ENCODE measurements at regions not wholly inside any gene's neighbourhood (a gene's known extent, or its start where the extent isn't known, plus 50 kb on each side); places are given as distances from the start of the nearest gene placed in this dataset.

DNA sequence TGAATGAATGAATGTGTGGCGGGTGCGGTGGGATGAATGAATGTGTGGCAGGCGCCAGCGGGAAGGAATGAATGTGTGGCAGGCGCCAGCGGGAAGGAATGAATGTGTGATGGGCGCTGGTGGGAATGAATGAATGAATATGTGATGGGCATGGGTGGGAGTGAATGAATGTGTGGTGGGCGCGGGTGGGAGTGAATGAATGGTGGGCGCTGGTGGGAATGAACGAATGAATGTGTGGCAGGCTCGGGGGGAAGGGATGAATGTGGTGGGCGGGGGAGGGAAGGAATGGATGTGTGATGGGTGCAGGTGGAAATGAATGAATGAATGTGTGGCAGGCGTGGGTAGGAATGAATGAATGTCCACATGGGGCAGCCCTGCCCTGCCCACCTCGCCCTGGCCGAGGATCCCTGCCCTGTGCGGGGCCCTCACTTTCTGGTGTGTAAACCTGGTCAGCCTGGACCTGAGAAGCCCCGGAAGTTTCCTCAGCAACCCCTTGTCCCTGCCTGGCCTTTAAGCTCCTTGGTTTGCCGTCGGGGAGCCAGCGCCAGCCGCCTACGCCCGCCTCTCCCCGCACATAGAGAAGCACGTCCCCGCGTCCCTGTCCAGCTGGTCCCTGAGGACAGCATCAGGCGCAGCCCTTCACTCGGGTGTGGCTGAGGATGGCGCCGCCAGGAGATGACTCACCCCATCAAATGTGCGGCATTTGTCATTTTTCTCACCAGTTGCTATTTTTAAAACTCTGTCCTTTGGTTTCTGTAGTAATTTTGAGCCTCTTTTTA is 112.8 kb upstream of the LRPAP1 start:
- no peak for TF ChIP-seq TAF1 (IDR thresholded peaks at IDR 0.05; ENCODE audit: low read depth)
- no peak for TF ChIP-seq POLR2AphosphoS5 (IDR thresholded peaks at IDR 0.05)
- TF ChIP-seq, protein P1, sequence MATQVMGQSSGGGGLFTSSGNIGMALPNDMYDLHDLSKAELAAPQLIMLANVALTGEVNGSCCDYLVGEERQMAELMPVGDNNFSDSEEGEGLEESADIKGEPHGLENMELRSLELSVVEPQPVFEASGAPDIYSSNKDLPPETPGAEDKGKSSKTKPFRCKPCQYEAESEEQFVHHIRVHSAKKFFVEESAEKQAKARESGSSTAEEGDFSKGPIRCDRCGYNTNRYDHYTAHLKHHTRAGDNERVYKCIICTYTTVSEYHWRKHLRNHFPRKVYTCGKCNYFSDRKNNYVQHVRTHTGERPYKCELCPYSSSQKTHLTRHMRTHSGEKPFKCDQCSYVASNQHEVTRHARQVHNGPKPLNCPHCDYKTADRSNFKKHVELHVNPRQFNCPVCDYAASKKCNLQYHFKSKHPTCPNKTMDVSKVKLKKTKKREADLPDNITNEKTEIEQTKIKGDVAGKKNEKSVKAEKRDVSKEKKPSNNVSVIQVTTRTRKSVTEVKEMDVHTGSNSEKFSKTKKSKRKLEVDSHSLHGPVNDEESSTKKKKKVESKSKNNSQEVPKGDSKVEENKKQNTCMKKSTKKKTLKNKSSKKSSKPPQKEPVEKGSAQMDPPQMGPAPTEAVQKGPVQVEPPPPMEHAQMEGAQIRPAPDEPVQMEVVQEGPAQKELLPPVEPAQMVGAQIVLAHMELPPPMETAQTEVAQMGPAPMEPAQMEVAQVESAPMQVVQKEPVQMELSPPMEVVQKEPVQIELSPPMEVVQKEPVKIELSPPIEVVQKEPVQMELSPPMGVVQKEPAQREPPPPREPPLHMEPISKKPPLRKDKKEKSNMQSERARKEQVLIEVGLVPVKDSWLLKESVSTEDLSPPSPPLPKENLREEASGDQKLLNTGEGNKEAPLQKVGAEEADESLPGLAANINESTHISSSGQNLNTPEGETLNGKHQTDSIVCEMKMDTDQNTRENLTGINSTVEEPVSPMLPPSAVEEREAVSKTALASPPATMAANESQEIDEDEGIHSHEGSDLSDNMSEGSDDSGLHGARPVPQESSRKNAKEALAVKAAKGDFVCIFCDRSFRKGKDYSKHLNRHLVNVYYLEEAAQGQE (IDR thresholded peaks at IDR 0.05; ENCODE audit: borderline replicate concordance), result no peak
- TF ChIP-seq, protein P2, sequence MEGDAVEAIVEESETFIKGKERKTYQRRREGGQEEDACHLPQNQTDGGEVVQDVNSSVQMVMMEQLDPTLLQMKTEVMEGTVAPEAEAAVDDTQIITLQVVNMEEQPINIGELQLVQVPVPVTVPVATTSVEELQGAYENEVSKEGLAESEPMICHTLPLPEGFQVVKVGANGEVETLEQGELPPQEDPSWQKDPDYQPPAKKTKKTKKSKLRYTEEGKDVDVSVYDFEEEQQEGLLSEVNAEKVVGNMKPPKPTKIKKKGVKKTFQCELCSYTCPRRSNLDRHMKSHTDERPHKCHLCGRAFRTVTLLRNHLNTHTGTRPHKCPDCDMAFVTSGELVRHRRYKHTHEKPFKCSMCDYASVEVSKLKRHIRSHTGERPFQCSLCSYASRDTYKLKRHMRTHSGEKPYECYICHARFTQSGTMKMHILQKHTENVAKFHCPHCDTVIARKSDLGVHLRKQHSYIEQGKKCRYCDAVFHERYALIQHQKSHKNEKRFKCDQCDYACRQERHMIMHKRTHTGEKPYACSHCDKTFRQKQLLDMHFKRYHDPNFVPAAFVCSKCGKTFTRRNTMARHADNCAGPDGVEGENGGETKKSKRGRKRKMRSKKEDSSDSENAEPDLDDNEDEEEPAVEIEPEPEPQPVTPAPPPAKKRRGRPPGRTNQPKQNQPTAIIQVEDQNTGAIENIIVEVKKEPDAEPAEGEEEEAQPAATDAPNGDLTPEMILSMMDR (IDR thresholded peaks at IDR 0.05; ENCODE audit: poor library complexity, severe bottlenecking), result no peak
- TF ChIP-seq EP300 (conservative IDR thresholded peaks at IDR 0.05; ENCODE audit: poor library complexity, severe bottlenecking), result no peak
- no peak for TF ChIP-seq SMC3 (conservative IDR thresholded peaks at IDR 0.05; ENCODE audit: poor library complexity)
- TF ChIP-seq EZH2 (IDR thresholded peaks at IDR 0.05; ENCODE audit: borderline replicate concordance, insufficient read depth, low read length, poor library complexity, severe bottlenecking), result no peak
- TF ChIP-seq MXI1 (conservative IDR thresholded peaks at IDR 0.05; ENCODE audit: poor library complexity, severe bottlenecking), result no peak
- TF ChIP-seq RAD21 (conservative IDR thresholded peaks at IDR 0.05), result no peak

DNA sequence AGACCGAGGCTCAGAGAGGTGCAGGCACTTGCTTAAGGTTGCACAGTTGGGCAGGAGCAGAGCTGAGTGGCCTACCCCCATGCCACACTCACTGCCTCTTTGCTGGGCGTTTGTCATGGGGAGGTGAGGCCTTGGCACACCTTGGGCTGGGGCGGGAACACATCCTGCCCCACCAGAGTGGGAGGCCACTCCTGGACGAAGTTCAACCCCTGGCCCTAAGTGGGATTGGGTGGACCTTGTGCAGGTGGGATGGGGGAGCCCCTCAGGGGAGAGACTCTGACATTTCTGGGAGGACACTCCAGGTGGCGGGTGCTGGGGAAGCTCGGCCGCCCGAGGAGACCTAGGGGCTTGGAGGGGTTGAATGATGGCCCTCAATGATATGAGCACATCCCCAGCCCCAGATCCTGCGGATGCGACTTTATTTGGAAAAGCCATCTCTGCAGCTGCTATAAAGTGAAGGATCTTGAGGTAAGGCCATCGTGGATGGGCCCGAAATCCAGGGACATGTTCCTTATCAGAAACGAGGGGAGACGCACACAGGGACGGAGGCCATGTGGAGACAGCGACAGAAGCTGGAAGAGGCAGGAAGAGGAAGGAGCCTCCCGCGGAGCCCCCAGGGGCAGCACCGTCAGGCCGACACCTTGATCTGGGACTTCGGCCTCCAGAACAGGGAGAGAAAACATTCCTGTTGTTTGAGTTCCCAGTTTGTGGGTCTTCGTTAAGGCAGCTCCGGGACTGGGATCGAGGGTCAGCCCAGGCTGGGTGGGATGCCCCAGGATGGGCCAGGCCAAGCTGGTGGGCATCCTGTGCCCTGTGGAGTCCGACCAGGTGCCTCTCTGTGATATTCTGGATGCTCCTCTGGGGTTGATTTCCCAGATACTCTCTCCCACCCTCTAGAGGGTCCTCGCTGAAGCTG is 111.6 kb upstream of the LRPAP1 start:
- no peaks in the 10 kb centered on the region for H3K27me3 ChIP-seq (ENCODE audit: insufficient read depth, low read depth, low read length)
- no peak overlapping the region for H3K9ac ChIP-seq (ENCODE audit: low read length)
- no peaks in the 10 kb centered on the region for H3K9me3 ChIP-seq (ENCODE audit: low read length)
- no peaks in the 10 kb centered on the region for H3K9me2 ChIP-seq (ENCODE audit: insufficient read depth, low read length)
- H3K4me2 ChIP-seq (ENCODE audit: low read length), result no peak overlapping the region
- no peak for TF ChIP-seq EZH2 (IDR thresholded peaks at IDR 0.05; ENCODE audit: borderline replicate concordance, insufficient read depth, low read length, poor library complexity, severe bottlenecking)
- TF ChIP-seq RAD21 (conservative IDR thresholded peaks at IDR 0.05), result no peak
- no peak for TF ChIP-seq SMC3 (conservative IDR thresholded peaks at IDR 0.05; ENCODE audit: poor library complexity)
- TF ChIP-seq, protein P2 (IDR thresholded peaks at IDR 0.05; ENCODE audit: poor library complexity, severe bottlenecking), result no peak
- TF ChIP-seq POLR2AphosphoS5 (IDR thresholded peaks at IDR 0.05), result no peak
- no peak for TF ChIP-seq TAF1 (IDR thresholded peaks at IDR 0.05; ENCODE audit: low read depth)
- TF ChIP-seq EP300 (conservative IDR thresholded peaks at IDR 0.05; ENCODE audit: poor library complexity, severe bottlenecking), result no peak
- no peak for TF ChIP-seq MXI1 (conservative IDR thresholded peaks at IDR 0.05; ENCODE audit: poor library complexity, severe bottlenecking)
- H3K27ac ChIP-seq (ENCODE audit: low read length), result no peak overlapping the region
- H3K4me3 ChIP-seq (ENCODE audit: low read length), result no peak overlapping the region
- H3K79me2 ChIP-seq (replicated peaks; ENCODE audit: insufficient read depth, low read length), result no peaks in the 10 kb centered on the region
- no peak overlapping the region for H2AFZ ChIP-seq (ENCODE audit: low read depth, low read length)
- H3F3A ChIP-seq (ENCODE audit: insufficient read depth, low read length, poor library complexity, severe bottlenecking), result no peaks in the 10 kb centered on the region
- H4K20me1 ChIP-seq (ENCODE audit: insufficient read depth), result no peaks in the 10 kb centered on the region
- H3K36me3 ChIP-seq (ENCODE audit: insufficient read depth, low read length), result no peaks in the 10 kb centered on the region

More for the DNA sequence above, 112.8 kb upstream of the LRPAP1 start:
- Histone ChIP-seq H2AFZ (ENCODE audit: low read depth, low read length) (no peak overlapping the region), H3K4me2 (ENCODE audit: low read length) (no peak overlapping the region), H3K36me3 (ENCODE audit: insufficient read depth, low read length) (no peaks in the 10 kb centered on the region), H3F3A (ENCODE audit: insufficient read depth, low read length, poor library complexity, severe bottlenecking) (no peaks in the 10 kb centered on the region), H3K9ac (ENCODE audit: low read length) (no peak overlapping the region), H3K27me3 (ENCODE audit: insufficient read depth, low read depth, low read length) (no peaks in the 10 kb centered on the region), H3K79me2 (replicated peaks; ENCODE audit: insufficient read depth, low read length) (no peaks in the 10 kb centered on the region), H3K9me3 (ENCODE audit: low read length) (no peaks in the 10 kb centered on the region), H4K20me1 (ENCODE audit: insufficient read depth) (no peaks in the 10 kb centered on the region), H3K4me3 (ENCODE audit: low read length) (no peak overlapping the region), H3K27ac (ENCODE audit: low read length) (no peak overlapping the region), H3K9me2 (ENCODE audit: insufficient read depth, low read length) (no peaks in the 10 kb centered on the region)

All from neural cell (in vitro differentiated cells).